ENCODE measurements at regions not wholly inside any gene's neighbourhood (a gene's known extent, or its start where the extent isn't known, plus 50 kb on each side); places are given as distances from the start of the nearest gene placed in this dataset.
"Not testable (repeated sequence)": the region's sequence is repeated elsewhere in the genome, so short reads cannot be mapped to it uniquely, and the experiment has no call there.

- DNase-seq, result no peak
These were observed 136.3 kb upstream of the ESR1 start for GRCh38 chr6:151671195-151671594.

GRCh38 chr6:151674578-151674977 lies 132.9 kb upstream of the ESR1 start:
- DNase-seq, result no peak

GRCh38 chr6:151675746-151676459 lies 131.6 kb upstream of the ESR1 start:
- peak; percentile 27 for DNase-seq

- no peak for DNase-seq
These were observed 131.0 kb upstream of the ESR1 start for GRCh38 chr6:151676460-151676945.

- no peak for DNase-seq
These were observed 130.1 kb upstream of the ESR1 start for GRCh38 chr6:151677404-151677803.

GRCh38 chr6:151679081-151679480 lies 128.4 kb upstream of the ESR1 start:
- no peak for DNase-seq

GRCh38 chr6:151679941-151680340 lies 127.5 kb upstream of the ESR1 start:
- no peak for DNase-seq

GRCh38 chr6:151680846-151681432 lies 126.5 kb upstream of the ESR1 start:
- DNase-seq, result no peak

GRCh38 chr6:151681433-151682059 lies 125.9 kb upstream of the ESR1 start:
- DNase-seq, result no peak

GRCh38 chr6:151682251-151682650 lies 125.2 kb upstream of the ESR1 start:
- no peak for DNase-seq

- no peak for DNase-seq
These were observed 124.6 kb upstream of the ESR1 start for GRCh38 chr6:151682922-151683321.

- DNase-seq, result no peak
These were observed 124.1 kb upstream of the ESR1 start for GRCh38 chr6:151683381-151683780.

GRCh38 chr6:151689499-151690201 lies 117.8 kb upstream of the ESR1 start:
- no peak for DNase-seq

- DNase-seq, result no peak
These were observed 117.2 kb upstream of the ESR1 start for GRCh38 chr6:151690303-151690702.

GRCh38 chr6:151690768-151691562 lies 116.5 kb upstream of the ESR1 start:
- no peak for DNase-seq

GRCh38 chr6:151692216-151692615 lies 115.3 kb upstream of the ESR1 start:
- DNase-seq, result no peak

- no peak for DNase-seq
These were observed 114.1 kb upstream of the ESR1 start for GRCh38 chr6:151693366-151693765.

GRCh38 chr6:151695156-151695555 lies 112.3 kb upstream of the ESR1 start:
- no peak for DNase-seq

GRCh38 chr6:151696302-151696701 lies 111.2 kb upstream of the ESR1 start:
- not testable (repeated sequence) for DNase-seq

GRCh38 chr6:151698931-151699700 lies 108.4 kb upstream of the ESR1 start:
- no peak for DNase-seq

GRCh38 chr6:151699719-151700118 lies 107.8 kb upstream of the ESR1 start:
- no peak for DNase-seq
